ENCODE measurements at regions not wholly inside any gene's neighbourhood (a gene's known extent, or its start where the extent isn't known, plus 50 kb on each side); places are given as distances from the start of the nearest gene placed in this dataset.
"Not testable (repeated sequence)": the region's sequence is repeated elsewhere in the genome, so short reads cannot be mapped to it uniquely, and the experiment has no call there.

DNA sequence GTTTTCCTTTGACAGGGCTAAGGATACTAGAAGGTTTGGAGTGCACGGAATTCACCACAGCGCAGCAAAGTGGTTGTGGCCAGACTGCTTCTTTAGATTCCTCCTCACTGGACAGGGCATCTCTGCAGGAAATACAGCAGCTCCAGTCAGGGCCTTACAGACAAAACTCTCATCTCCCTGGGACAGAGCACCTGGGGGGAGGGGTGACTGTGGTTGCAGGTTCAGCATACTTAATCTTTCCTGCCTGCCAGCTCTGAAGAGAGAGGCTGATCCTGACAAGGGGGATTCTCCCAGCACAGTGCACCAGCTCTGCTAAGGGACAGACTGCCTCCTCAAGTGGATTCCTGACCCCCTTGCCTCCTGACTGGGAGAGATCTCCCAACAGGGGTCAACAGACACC is 1257.9 kb downstream of the NXPH1 start:
- DNase-seq (ENCODE audit: low read depth): no peak
- TF ChIP-seq, protein P1, sequence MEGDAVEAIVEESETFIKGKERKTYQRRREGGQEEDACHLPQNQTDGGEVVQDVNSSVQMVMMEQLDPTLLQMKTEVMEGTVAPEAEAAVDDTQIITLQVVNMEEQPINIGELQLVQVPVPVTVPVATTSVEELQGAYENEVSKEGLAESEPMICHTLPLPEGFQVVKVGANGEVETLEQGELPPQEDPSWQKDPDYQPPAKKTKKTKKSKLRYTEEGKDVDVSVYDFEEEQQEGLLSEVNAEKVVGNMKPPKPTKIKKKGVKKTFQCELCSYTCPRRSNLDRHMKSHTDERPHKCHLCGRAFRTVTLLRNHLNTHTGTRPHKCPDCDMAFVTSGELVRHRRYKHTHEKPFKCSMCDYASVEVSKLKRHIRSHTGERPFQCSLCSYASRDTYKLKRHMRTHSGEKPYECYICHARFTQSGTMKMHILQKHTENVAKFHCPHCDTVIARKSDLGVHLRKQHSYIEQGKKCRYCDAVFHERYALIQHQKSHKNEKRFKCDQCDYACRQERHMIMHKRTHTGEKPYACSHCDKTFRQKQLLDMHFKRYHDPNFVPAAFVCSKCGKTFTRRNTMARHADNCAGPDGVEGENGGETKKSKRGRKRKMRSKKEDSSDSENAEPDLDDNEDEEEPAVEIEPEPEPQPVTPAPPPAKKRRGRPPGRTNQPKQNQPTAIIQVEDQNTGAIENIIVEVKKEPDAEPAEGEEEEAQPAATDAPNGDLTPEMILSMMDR (conservative IDR thresholded peaks at IDR 0.05; ENCODE audit: low read depth, low read length): no peak
- no peak overlapping the region for H3K4me3 ChIP-seq (ENCODE audit: low read depth, low read length)

DNA sequence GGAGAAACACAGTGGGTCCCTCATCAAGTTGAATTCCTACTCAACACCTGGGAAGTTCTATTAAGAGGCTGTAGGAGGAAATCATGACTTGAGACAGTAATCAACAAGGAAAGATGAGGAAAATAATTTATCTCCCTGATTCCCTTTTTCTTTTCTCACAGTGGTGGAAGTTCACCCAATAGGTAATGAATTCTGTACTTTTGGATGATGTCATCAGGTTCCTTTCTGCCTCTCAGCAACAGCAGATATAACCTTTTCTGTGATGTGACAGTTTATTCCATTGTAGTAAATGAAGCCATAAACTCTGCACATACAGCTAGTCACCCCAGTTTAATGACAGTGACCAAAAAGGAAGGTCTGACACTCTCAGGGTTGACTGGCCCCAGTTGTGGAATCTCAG is 1265.0 kb downstream of the NXPH1 start:
- DNase-seq (ENCODE audit: low read depth): no peak
- no peak overlapping the region for H3K4me3 ChIP-seq (ENCODE audit: low read depth, low read length)
- TF ChIP-seq, protein P1 (conservative IDR thresholded peaks at IDR 0.05; ENCODE audit: low read depth, low read length): no peak

DNA sequence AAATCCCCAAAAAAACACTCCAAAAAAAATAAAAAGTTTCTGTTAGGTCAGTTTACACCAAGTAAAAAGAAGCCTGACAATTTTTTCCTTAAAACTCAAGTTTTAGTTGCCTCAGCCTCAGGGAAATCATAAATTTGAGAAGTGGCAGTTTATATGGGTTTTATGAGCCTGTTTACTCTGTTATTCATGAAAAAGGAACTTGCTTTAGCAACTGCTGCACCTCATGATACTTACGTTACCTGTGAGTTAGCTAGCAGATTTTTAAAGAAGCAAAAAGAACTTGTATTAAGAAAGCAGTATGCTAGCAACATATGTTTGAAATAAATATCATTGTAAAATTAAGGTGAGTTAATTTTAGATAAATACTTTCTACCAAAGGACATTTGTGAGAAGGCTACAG is 1264.5 kb upstream of the PHF14 start:
- TF ChIP-seq, protein P1 (conservative IDR thresholded peaks at IDR 0.05; ENCODE audit: low read depth, low read length): no peak
- H3K4me3 ChIP-seq (ENCODE audit: low read depth, low read length): no peak overlapping the region
- no peak for DNase-seq (ENCODE audit: low read depth)

DNA sequence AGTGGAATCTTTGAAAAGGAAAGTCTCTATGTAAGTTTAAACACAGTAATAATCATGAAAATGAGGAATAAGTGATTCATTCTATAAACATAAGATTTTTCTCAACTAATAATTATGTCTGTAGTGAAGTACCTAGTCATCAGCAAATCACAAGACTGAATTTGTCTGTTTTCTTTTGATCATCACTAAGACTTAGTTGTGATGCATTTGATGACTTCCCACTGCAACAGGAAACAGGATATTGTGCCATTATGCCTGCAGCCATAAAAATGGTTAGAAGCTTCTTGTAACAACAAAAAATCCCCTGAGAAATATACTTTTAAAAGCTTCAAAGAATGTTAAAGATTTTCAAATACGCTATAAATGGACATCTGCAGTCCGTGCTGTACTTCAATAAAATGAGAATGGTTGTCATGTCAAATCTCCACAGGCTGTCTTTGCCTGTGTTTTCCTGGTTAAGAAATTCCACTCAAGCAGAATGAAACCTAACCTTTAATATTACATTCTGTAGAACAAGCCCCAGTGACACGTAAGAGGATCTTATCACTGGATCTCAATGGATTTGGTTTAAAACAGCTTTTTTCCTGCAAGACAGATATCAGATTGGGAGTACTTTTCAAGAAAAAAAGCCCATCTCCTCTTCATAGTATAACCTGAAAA is 1262.3 kb upstream of the PHF14 start:
- TF ChIP-seq, protein P1 (conservative IDR thresholded peaks at IDR 0.05; ENCODE audit: low read depth, low read length): no peak
- no peak for DNase-seq (ENCODE audit: low read depth)
- H3K4me3 ChIP-seq (ENCODE audit: low read depth, low read length): no peak overlapping the region

DNA sequence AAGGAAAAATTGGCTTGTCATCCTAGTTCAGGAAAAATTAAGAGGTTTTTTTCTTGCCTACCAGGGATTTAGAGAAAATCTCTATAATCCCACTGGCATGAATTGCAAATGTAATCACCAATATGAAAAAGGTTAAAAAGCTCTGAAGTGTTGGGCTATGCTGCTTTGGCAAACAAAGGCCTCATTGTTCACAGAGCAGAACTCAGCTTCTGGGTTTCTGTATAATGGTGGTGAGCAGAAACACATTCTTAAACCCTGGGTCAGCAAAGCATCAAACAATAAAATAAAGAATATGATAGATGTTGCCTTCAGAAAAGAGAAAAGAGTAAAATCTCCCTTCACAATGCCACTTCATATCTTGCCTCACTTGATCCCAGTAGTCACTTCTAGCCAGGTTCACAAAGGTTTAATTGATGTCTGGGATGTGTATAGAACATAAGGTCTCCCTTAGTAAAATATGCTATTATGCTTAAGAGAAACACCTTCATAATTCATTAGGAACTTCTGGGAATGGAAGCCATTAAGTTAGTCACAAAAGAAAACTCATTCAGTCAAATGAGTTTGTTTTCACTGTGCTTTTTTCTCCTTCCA is 1255.5 kb upstream of the PHF14 start:
- no peak for DNase-seq (ENCODE audit: low read depth)
- no peak overlapping the region for H3K4me3 ChIP-seq (ENCODE audit: low read depth, low read length)
- TF ChIP-seq, protein P1 (conservative IDR thresholded peaks at IDR 0.05; ENCODE audit: low read depth, low read length): no peak

DNA sequence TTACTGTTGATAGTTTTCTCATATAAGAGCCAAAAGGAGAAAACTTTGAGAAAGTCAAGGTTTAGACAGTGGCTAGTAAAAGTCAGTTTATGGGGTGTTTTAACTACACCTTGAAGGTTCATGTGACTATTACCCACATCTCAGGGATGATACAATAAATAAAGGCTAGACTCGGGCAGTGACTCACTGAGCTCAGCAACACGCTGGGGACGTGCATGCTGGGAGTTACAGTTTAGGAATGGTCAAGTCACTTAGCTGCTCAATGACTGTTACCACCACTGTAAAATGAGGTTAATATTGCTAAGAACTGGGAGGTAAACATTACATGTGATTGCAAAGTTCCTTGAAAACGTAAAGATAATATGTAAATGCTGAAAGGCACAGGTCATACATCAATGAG is 1254.4 kb upstream of the PHF14 start:
- DNase-seq (ENCODE audit: low read depth): no peak
- H3K4me3 ChIP-seq (ENCODE audit: low read depth, low read length): no peak overlapping the region
- TF ChIP-seq, protein P1 (conservative IDR thresholded peaks at IDR 0.05; ENCODE audit: low read depth, low read length): no peak

DNA sequence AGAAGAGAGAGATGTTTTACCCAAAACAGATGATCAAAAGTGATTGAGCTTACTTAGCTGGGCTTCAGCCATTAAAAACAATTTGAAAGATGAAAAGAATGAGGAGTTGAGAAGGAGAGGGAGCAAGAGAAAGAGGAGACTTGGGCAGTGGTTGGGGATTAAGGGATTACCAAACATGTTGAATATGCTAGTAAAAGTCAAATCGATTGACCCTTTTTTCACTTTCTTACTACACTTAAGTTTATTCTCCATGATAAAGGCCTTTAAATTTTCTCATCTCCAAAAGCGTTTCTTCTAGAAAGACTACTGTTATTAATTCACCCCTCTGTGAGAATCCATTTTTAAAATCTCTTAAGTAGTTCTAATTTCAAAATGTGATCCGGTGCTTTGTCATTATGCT is 1254.0 kb upstream of the PHF14 start:
- no peak overlapping the region for H3K4me3 ChIP-seq (ENCODE audit: low read depth, low read length)
- TF ChIP-seq, protein P1 (conservative IDR thresholded peaks at IDR 0.05; ENCODE audit: low read depth, low read length): no peak
- DNase-seq (ENCODE audit: low read depth): no peak

DNA sequence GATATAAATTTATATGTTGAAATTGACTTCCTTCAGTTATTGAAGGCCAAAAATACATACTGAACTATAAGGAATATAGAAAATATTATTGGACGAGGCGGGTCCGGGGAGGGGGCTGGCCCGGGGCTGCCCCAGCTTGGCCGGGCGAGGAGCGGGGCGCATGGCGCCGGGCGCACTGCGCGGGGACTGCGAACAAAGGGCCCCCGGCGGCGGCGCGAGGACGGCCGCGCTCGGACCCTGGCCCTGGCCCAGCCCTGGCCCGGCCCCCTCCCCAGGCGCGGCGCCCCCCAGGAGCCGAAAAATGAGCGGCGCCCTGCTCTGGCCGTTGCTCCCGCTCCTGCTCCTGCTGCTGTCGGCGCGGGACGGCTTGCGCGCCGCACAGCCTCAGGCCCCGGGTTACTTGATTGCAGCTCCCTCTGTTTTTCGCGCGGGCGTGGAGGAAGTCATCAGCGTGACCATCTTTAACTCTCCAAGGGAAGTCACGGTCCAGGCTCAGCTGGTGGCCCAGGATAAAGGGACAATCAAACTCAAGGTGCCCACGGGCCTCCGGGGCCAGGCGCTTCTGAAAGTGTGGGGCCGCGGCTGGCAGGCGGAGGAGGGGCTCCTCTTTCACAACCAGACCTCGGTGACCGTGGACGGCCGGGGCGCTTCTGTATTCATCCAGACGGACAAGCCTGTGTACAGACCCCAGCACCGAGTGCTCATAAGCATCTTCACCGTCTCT is 1247.6 kb upstream of the PHF14 start:
- DNase-seq (ENCODE audit: low read depth); H3K4me3 ChIP-seq (ENCODE audit: low read depth, low read length): not testable (repeated sequence)

DNA sequence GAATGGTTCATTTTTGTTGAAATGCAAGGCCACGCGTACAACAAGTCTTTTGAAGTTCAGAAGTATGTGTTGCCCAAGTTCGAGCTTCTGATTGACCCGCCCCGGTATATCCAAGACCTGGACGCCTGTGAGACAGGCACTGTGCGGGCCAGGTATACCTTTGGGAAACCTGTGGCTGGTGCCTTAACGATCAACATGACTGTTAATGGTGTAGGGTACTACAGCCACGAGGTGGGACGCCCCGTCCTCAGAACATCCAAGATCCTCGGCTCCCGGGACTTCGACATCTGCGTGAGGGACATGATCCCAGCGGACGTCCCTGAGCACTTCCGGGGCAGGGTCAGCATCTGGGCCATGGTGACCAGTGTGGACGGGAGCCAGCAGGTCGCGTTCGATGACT is 1246.9 kb upstream of the PHF14 start:
- not testable (repeated sequence) for DNase-seq (ENCODE audit: low read depth); H3K4me3 ChIP-seq (ENCODE audit: low read depth, low read length)

DNA sequence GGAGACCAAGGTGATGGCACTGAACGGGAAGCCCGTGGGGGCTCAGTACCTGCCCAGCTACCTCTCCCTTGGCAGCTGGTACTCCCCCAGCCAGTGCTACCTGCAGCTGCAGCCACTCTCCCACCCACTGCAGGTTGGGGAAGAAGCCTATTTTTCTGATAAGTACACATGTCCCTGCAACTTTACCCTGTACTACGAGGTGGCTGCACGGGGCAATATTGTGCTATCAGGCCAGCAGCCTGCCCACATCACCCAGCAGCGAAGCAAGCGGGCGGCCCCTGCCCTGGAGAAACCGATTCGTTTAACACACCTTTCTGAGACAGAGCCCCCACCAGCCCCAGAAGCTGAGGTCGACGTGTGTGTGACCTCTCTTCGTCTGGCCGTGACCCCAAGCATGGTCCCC is 1246.2 kb upstream of the PHF14 start:
- not testable (repeated sequence) for DNase-seq (ENCODE audit: low read depth); H3K4me3 ChIP-seq (ENCODE audit: low read depth, low read length)

Measured in choroid plexus epithelial cell (primary cell).